ENCODE measurements at regions not wholly inside any gene's neighbourhood (a gene's known extent, or its start where the extent isn't known, plus 50 kb on each side); places are given as distances from the start of the nearest gene placed in this dataset.

GRCh38 chr1:206417774-206418614, 52.3 kb upstream of the IKBKE start:
- no peak for ATAC-seq
- no peak overlapping the region for H3K4me3 ChIP-seq
- DNase-seq (ENCODE audit: low spot score): no peak
- no peaks in the 10 kb centered on the region for H3K27me3 ChIP-seq (ENCODE audit: insufficient read depth)
- H3K4me2 ChIP-seq: no peak overlapping the region
- Mint-ChIP-seq H3K27me3 (ENCODE audit: insufficient read depth, low read depth, poor library complexity) (no peaks in the 10 kb centered on the region), H3K9me3 (no peaks in the 10 kb centered on the region), H3K27ac (no peak overlapping the region), H3K4me3 (no peak overlapping the region), H3K36me3 (ENCODE audit: low read depth) (peaks cover 21% of the 10 kb centered on the region), H3K4me1 (no peaks in the 10 kb centered on the region)
- H3K4me1 ChIP-seq (ENCODE audit: insufficient read depth): no peaks in the 10 kb centered on the region
- H2AFZ ChIP-seq: no peak overlapping the region
- H3K36me3 ChIP-seq (ENCODE audit: insufficient read depth): 0 out of 2 replicates have a peak, but pooled peaks cover 8% of the 10 kb centered on the region
- no peaks in the 10 kb centered on the region for H3F3A ChIP-seq (replicated peaks; ENCODE audit: low read depth)
- no peaks in the 10 kb centered on the region for H3K9me2 ChIP-seq (ENCODE audit: insufficient read depth)
- no peak overlapping the region for H3K27ac ChIP-seq (ENCODE audit: low read depth)
- no peak for TF ChIP-seq REST (IDR thresholded peaks at IDR 0.05; ENCODE audit: unreplicated experiment)
- no peak for TF ChIP-seq POLR2AphosphoS5 (IDR thresholded peaks at IDR 0.05; ENCODE audit: low read depth)
- no peak for TF ChIP-seq EZH2phosphoT487 (IDR thresholded peaks at IDR 0.05; ENCODE audit: unreplicated experiment)
- TF ChIP-seq NANOG (IDR thresholded peaks at IDR 0.05; ENCODE audit: borderline replicate concordance): no peak
- no peak for TF ChIP-seq ETS1 (IDR thresholded peaks at IDR 0.05)
- no peak for TF ChIP-seq CREB1 (CRISPR knock-in tag; IDR thresholded peaks at IDR 0.05; ENCODE audit: low read depth)
- TF ChIP-seq STAT1 (IDR thresholded peaks at IDR 0.05; ENCODE audit: unreplicated experiment): no peak
- TF ChIP-seq CTCF (conservative IDR thresholded peaks at IDR 0.05; ENCODE audit: low read depth in 2 of 2): no peak
- no peak for TF ChIP-seq ZNF462 (CRISPR knock-in tag; IDR thresholded peaks at IDR 0.05)
- no peak for TF ChIP-seq ZNF114 (CRISPR knock-in tag; IDR thresholded peaks at IDR 0.05)
- TF ChIP-seq EZH2 (IDR thresholded peaks at IDR 0.05; ENCODE audit: low read depth, unreplicated experiment): no peak
- TF ChIP-seq ZNF331 (CRISPR knock-in tag; IDR thresholded peaks at IDR 0.05; ENCODE audit: low read depth): no peak
- no peak for TF ChIP-seq JUNB (IDR thresholded peaks at IDR 0.05; ENCODE audit: unreplicated experiment)
- no peaks in the 10 kb centered on the region for H3K79me2 ChIP-seq (replicated peaks; ENCODE audit: insufficient read depth)
- 0 out of 2 replicates have a peak, but pooled peaks cover 4% of the 10 kb centered on the region for H4K20me1 ChIP-seq (replicated peaks; ENCODE audit: insufficient read depth)

Data from GM23338 (cell line).